HCT116 (cell line): ENCODE measurements at regions not wholly inside any gene's neighbourhood (a gene's known extent, or its start where the extent isn't known, plus 50 kb on each side); places are given as distances from the start of the nearest gene placed in this dataset.

ENCODE experiments used
- CBX3 ChIP-seq: IDR thresholded peaks from 2 replicates; pipeline ENCODE4 v1.6.1; 2012; ENCODE audit warnings: low read depth
- POLR2A ChIP-seq: IDR thresholded peaks from 2 replicates; pipeline ENCODE4 v1.7.0; 2011; ENCODE audit warnings: borderline replicate concordance; ENCODE audit not compliant: insufficient read depth, insufficient read length; ENCODE audit errors: extremely low read depth
- TCF7L2 ChIP-seq: IDR thresholded peaks from 2 replicates; pipeline ENCODE4 v1.7.0; 2011; ENCODE audit warnings: borderline replicate concordance, inconsistent platforms; ENCODE audit not compliant: insufficient read depth, insufficient read length; ENCODE audit errors: extremely low read depth
- ZFX ChIP-seq: fragments of 450-650 bp; IDR thresholded peaks from 2 replicates; pipeline ENCODE4 v1.6.1; 2017
- TF ChIP-seq, protein P1 (sequence below), 3 experiments: fragments of 200-600 bp in 1 of 3; sonication (generic) in 1 of 3; IDR thresholded peaks in 2 of 3; conservative IDR thresholded peaks in 1 of 3; 2 replicates each; pipeline ENCODE4 v1.5.1; 2012 to 2017; ENCODE audit warnings: low read depth in 2 of 3, low read length in 2 of 3, antibody characterized with exemption in 1 of 3, borderline replicate concordance in 1 of 3, control low read depth in 1 of 3, mild to moderate bottlenecking in 1 of 3, mixed read lengths in 1 of 3, mixed run types in 1 of 3, moderate library complexity in 1 of 3; ENCODE audit not compliant: insufficient read depth in 1 of 3
- TF ChIP-seq, protein P2 (sequence below): IDR thresholded peaks from 2 replicates; pipeline ENCODE4 v1.6.1; 2012; ENCODE audit warnings: low read depth

DNA sequence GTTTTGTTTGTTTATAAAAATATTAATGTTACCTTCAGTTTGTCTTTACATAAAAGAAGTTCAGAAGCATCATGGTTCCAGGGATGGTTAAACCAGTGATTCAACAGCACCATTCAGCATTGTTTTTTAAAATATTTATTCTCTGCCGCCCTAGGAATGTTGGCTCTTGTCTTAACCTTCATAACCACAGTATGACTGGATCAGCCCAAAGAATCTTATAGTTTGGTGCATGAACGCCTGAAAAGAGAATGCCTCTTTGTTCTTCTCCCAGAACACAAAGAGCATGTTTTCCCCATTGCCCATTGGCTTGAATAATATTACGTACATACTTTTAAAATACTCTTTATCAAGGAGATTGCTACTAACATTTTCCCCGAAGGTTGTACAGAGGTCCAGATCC, 413.4 kb downstream of the ANXA1 start:
- TF ChIP-seq ZFX (no peak), CBX3 (no peak), TCF7L2 (no peak), POLR2A (no peak)
- TF ChIP-seq, protein P1, sequence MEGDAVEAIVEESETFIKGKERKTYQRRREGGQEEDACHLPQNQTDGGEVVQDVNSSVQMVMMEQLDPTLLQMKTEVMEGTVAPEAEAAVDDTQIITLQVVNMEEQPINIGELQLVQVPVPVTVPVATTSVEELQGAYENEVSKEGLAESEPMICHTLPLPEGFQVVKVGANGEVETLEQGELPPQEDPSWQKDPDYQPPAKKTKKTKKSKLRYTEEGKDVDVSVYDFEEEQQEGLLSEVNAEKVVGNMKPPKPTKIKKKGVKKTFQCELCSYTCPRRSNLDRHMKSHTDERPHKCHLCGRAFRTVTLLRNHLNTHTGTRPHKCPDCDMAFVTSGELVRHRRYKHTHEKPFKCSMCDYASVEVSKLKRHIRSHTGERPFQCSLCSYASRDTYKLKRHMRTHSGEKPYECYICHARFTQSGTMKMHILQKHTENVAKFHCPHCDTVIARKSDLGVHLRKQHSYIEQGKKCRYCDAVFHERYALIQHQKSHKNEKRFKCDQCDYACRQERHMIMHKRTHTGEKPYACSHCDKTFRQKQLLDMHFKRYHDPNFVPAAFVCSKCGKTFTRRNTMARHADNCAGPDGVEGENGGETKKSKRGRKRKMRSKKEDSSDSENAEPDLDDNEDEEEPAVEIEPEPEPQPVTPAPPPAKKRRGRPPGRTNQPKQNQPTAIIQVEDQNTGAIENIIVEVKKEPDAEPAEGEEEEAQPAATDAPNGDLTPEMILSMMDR (IDR thresholded peaks at IDR 0.05 in 2 of 3, conservative IDR thresholded peaks at IDR 0.05 in 1 of 3; ENCODE audit: borderline replicate concordance in 1 of 3, insufficient read depth in 1 of 3, low read depth in 2 of 3, low read length in 2 of 3), result no peak
- TF ChIP-seq, protein P2, sequence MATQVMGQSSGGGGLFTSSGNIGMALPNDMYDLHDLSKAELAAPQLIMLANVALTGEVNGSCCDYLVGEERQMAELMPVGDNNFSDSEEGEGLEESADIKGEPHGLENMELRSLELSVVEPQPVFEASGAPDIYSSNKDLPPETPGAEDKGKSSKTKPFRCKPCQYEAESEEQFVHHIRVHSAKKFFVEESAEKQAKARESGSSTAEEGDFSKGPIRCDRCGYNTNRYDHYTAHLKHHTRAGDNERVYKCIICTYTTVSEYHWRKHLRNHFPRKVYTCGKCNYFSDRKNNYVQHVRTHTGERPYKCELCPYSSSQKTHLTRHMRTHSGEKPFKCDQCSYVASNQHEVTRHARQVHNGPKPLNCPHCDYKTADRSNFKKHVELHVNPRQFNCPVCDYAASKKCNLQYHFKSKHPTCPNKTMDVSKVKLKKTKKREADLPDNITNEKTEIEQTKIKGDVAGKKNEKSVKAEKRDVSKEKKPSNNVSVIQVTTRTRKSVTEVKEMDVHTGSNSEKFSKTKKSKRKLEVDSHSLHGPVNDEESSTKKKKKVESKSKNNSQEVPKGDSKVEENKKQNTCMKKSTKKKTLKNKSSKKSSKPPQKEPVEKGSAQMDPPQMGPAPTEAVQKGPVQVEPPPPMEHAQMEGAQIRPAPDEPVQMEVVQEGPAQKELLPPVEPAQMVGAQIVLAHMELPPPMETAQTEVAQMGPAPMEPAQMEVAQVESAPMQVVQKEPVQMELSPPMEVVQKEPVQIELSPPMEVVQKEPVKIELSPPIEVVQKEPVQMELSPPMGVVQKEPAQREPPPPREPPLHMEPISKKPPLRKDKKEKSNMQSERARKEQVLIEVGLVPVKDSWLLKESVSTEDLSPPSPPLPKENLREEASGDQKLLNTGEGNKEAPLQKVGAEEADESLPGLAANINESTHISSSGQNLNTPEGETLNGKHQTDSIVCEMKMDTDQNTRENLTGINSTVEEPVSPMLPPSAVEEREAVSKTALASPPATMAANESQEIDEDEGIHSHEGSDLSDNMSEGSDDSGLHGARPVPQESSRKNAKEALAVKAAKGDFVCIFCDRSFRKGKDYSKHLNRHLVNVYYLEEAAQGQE, result no peak
